GM23338 (cell line): ENCODE measurements at regions not wholly inside any gene's neighbourhood (a gene's known extent, or its start where the extent isn't known, plus 50 kb on each side); places are given as distances from the start of the nearest gene placed in this dataset.
"Not testable (repeated sequence)": the region's sequence is repeated elsewhere in the genome, so short reads cannot be mapped to it uniquely, and the experiment has no call there.

Experiments used
- ATAC-seq: fragments of 200-7000 bp; cut with Tn5 transposase; 3 replicates; pipeline ENCODE4 v1.9.1; 2020
- DNase-seq: peaks from one replicate; pipeline ENCODE4 v3.0.0-alpha.2; 2015; ENCODE audit warnings: low spot score
- H2AFZ ChIP-seq: fragments of 200-600 bp; sonication (generic); 2 replicates; pipeline ENCODE4 v1.8.0; 2016; ENCODE audit warnings: antibody characterized with exemption, mild to moderate bottlenecking, moderate library complexity
- H3F3A ChIP-seq: fragments of 200-600 bp; sonication (generic); replicated peaks from 2 replicates; pipeline ENCODE4 v1.8.0; 2017; ENCODE audit warnings: antibody characterized with exemption, mixed run types, low read depth
- H3K27ac ChIP-seq: fragments of 200-600 bp; sonication (generic); 2 replicates; pipeline ENCODE4 v1.6.1; 2016; ENCODE audit warnings: low read depth
- H3K27me3 ChIP-seq: fragments of 200-600 bp; sonication (generic); 2 replicates; pipeline ENCODE4 v1.8.0; 2016; ENCODE audit warnings: mild to moderate bottlenecking, mixed run types, moderate library complexity; ENCODE audit not compliant: insufficient read depth
- H3K36me3 ChIP-seq: fragments of 200-600 bp; sonication (generic); 2 replicates; pipeline ENCODE4 v1.8.0; 2016; ENCODE audit warnings: mild to moderate bottlenecking; ENCODE audit not compliant: insufficient read depth
- H3K4me1 ChIP-seq: fragments of 200-600 bp; sonication (generic); 2 replicates; pipeline ENCODE4 v1.8.0; 2016; ENCODE audit warnings: mild to moderate bottlenecking, moderate library complexity; ENCODE audit not compliant: insufficient read depth
- H3K4me2 ChIP-seq: fragments of 200-600 bp; sonication (generic); 2 replicates; pipeline ENCODE4 v1.7.1; 2017; ENCODE audit warnings: mixed run types
- H3K4me3 ChIP-seq: fragments of 200-600 bp; sonication (generic); 2 replicates; pipeline ENCODE4 v1.6.1; 2016; ENCODE audit warnings: mixed run types
- H3K79me2 ChIP-seq: fragments of 200-600 bp; sonication (generic); replicated peaks from 2 replicates; pipeline ENCODE4 v1.8.0; 2017; ENCODE audit warnings: mild to moderate bottlenecking; ENCODE audit not compliant: insufficient read depth
- H3K9me2 ChIP-seq: fragments of 200-600 bp; sonication (generic); 2 replicates; pipeline ENCODE4 v1.8.0; 2017; ENCODE audit not compliant: insufficient read depth
- H4K20me1 ChIP-seq: fragments of 200-600 bp; sonication (generic); replicated peaks from 2 replicates; pipeline ENCODE4 v1.8.0; 2017; ENCODE audit warnings: mild to moderate bottlenecking; ENCODE audit not compliant: insufficient read depth
- H3K27ac Mint-ChIP-seq: 2 replicates; pipeline ENCODE4 v1.8.0; 2020; ENCODE audit warnings: inconsistent platforms, mild to moderate bottlenecking, moderate library complexity, mixed read lengths
- H3K27me3 Mint-ChIP-seq: 3 replicates; pipeline ENCODE4 v1.8.0; 2022; ENCODE audit warnings: low read depth, mild to moderate bottlenecking, moderate library complexity, mixed read lengths, inconsistent platforms; ENCODE audit not compliant: insufficient read depth, poor library complexity
- H3K36me3 Mint-ChIP-seq: 3 replicates; pipeline ENCODE4 v1.8.0; 2021; ENCODE audit warnings: low read depth, mild to moderate bottlenecking, inconsistent platforms, moderate library complexity, mixed read lengths
- H3K4me1 Mint-ChIP-seq: 3 replicates; pipeline ENCODE4 v1.8.0; 2020; ENCODE audit warnings: mild to moderate bottlenecking, inconsistent platforms, mixed read lengths
- H3K4me3 Mint-ChIP-seq: 3 replicates; pipeline ENCODE4 v1.8.0; 2021; ENCODE audit warnings: moderate library complexity, mild to moderate bottlenecking, inconsistent platforms, mixed read lengths
- H3K9me3 Mint-ChIP-seq: 3 replicates; pipeline ENCODE4 v1.8.0; 2020; ENCODE audit warnings: moderate library complexity, mild to moderate bottlenecking, inconsistent platforms, mixed read lengths
- CREB1 ChIP-seq: fragments of 250-450 bp; sonication (Bioruptor Pico); IDR thresholded peaks from 2 replicates; pipeline ENCODE4 v1.5.0; 2020; ENCODE audit warnings: low read depth, mild to moderate bottlenecking, moderate library complexity
- CTCF ChIP-seq, 2 experiments: fragments of 200-600 bp in 1 of 2; sonication (generic) in 1 of 2; conservative IDR thresholded peaks; 2 replicates each; pipeline versions ENCODE4 v1.5.1 to v1.6.1; 2016 to 2017; ENCODE audit warnings: antibody characterized with exemption in 2 of 2, low read depth in 2 of 2, mild to moderate bottlenecking in 2 of 2, moderate library complexity in 1 of 2
- JUNB ChIP-seq: IDR thresholded peaks from one replicate; pipeline ENCODE4 v1.6.1; 2016; ENCODE audit warnings: antibody characterized with exemption; ENCODE audit not compliant: unreplicated experiment
- NANOG ChIP-seq: IDR thresholded peaks from 2 replicates; pipeline ENCODE4 v1.6.1; 2016; ENCODE audit warnings: antibody characterized with exemption, borderline replicate concordance
- ZNF331 ChIP-seq: fragments of 250-450 bp; sonication (Bioruptor Pico); IDR thresholded peaks from 2 replicates; pipeline ENCODE4 v1.5.0; 2020; ENCODE audit warnings: low read depth, mild to moderate bottlenecking, moderate library complexity
- ZNF462 ChIP-seq: fragments of 250-450 bp; sonication (Bioruptor Pico); IDR thresholded peaks from 2 replicates; pipeline ENCODE4 v1.5.0; 2020; ENCODE audit warnings: mild to moderate bottlenecking, moderate library complexity

- Mint-ChIP-seq H3K36me3 (peaks cover 7% of the 10 kb centered on the region; the same call in 2 of the 3 replicates), H3K27ac (no peak overlapping the region), H3K9me3 (peaks cover 8% of the 10 kb centered on the region; the same call in 2 of the 3 replicates), H3K4me3 (peak overlapping the region; percentile 71), H3K4me1 (peaks cover 52% of the 10 kb centered on the region), H3K27me3 (peaks cover 42% of the 10 kb centered on the region)
- TF ChIP-seq CTCF (conservative IDR thresholded peaks at IDR 0.05; ENCODE audit: low read depth in 2 of 2), result peak; percentile 50 to 55
- no peak for TF ChIP-seq JUNB
- TF ChIP-seq ZNF331 (CRISPR knock-in tag), result no peak
- H4K20me1 ChIP-seq, result no peaks in the 10 kb centered on the region
- peak overlapping the region; percentile 74 for H3K4me2 ChIP-seq
- no peaks in the 10 kb centered on the region for H3K36me3 ChIP-seq
- no peaks in the 10 kb centered on the region for H3K79me2 ChIP-seq
- peak overlapping the region; percentile 44 for H3K4me3 ChIP-seq
- peaks cover 64% of the 10 kb centered on the region for H3K27me3 ChIP-seq
- H3K27ac ChIP-seq, result no peak overlapping the region
- no peaks in the 10 kb centered on the region for H3F3A ChIP-seq
- peak; percentile 29 for ATAC-seq
- H2AFZ ChIP-seq, result peak overlapping the region; percentile 44
- DNase-seq, result peak; percentile 65
- H3K4me1 ChIP-seq, result peaks cover 29% of the 10 kb centered on the region
- H3K9me2 ChIP-seq, result 0 out of 2 replicates have a peak, but pooled peaks cover 2% of the 10 kb centered on the region
Observed at GRCh38 chr15:93333796-93334195, 244.8 kb upstream of the RGMA start.

- Histone ChIP-seq H3K27me3 (peaks cover 64% of the 10 kb centered on the region), H3K4me3 (peak overlapping the region; percentile 44), H3K4me2 (peak overlapping the region; percentile 74), H3K4me1 (peaks cover 35% of the 10 kb centered on the region)
- not testable (repeated sequence) for H3K36me3 Mint-ChIP-seq, H3K27ac ChIP-seq, H3K79me2 ChIP-seq, H3K9me3 Mint-ChIP-seq, H4K20me1 ChIP-seq, H2AFZ ChIP-seq, H3K36me3 ChIP-seq, DNase-seq, H3K27ac Mint-ChIP-seq, H3K9me2 ChIP-seq, H3F3A ChIP-seq
- Mint-ChIP-seq H3K4me1 (peaks cover 58% of the 10 kb centered on the region), H3K4me3 (peak overlapping the region; percentile 71), H3K27me3 (peaks cover 48% of the 10 kb centered on the region)
- ATAC-seq, result peak; percentile 11
Observed at GRCh38 chr15:93333126-93333525, 244.1 kb upstream of the RGMA start.

- peaks cover 8% of the 10 kb centered on the region; the same call in 2 of the 3 replicates for H3K9me3 Mint-ChIP-seq
- Histone ChIP-seq H3K79me2 (no peaks in the 10 kb centered on the region), H3K36me3 (no peaks in the 10 kb centered on the region), H3K4me2 (peak overlapping the region; percentile 74), H3F3A (no peaks in the 10 kb centered on the region), H3K9me2 (0 out of 2 replicates have a peak, but pooled peaks cover under 1% of the 10 kb centered on the region), H3K27ac (peak overlapping the region; percentile 8; the same call in 1 of the 2 replicates), H3K4me1 (peaks cover 45% of the 10 kb centered on the region), H4K20me1 (no peaks in the 10 kb centered on the region), H3K4me3 (peak overlapping the region; percentile 44), H3K27me3 (peaks cover 64% of the 10 kb centered on the region), H2AFZ (no peak overlapping the region)
- peak overlapping the region; percentile 71 for H3K4me3 Mint-ChIP-seq
- no peak for ATAC-seq
- H3K27ac Mint-ChIP-seq, result no peak overlapping the region
- H3K36me3 Mint-ChIP-seq, result peaks cover 7% of the 10 kb centered on the region; the same call in 2 of the 3 replicates
- peak; percentile 28 for DNase-seq
- peaks cover 50% of the 10 kb centered on the region for H3K27me3 Mint-ChIP-seq
- peaks cover 68% of the 10 kb centered on the region for H3K4me1 Mint-ChIP-seq
- no peak for TF ChIP-seq CTCF (conservative IDR thresholded peaks at IDR 0.05; ENCODE audit: low read depth in 2 of 2)
- no peak for TF ChIP-seq NANOG
- TF ChIP-seq ZNF331 (CRISPR knock-in tag), result no peak
- TF ChIP-seq CREB1, result no peak
- TF ChIP-seq ZNF462 (CRISPR knock-in tag), result no peak
Observed at GRCh38 chr15:93332168-93332553, 243.2 kb upstream of the RGMA start.
